CD4-positive, alpha-beta T cell treated with Interleukin-17A for 4 hours (primary cell): ENCODE measurements at regions not wholly inside any gene's neighbourhood (a gene's known extent, or its start where the extent isn't known, plus 50 kb on each side); places are given as distances from the start of the nearest gene placed in this dataset.
"Not testable (repeated sequence)": the region's sequence is repeated elsewhere in the genome, so short reads cannot be mapped to it uniquely, and the experiment has no call there.

Source experiments
- DNase-seq: peaks from one replicate; pipeline ENCODE4 v3.0.0-alpha.2; 2020; ENCODE audit warnings: mixed read lengths

DNA sequence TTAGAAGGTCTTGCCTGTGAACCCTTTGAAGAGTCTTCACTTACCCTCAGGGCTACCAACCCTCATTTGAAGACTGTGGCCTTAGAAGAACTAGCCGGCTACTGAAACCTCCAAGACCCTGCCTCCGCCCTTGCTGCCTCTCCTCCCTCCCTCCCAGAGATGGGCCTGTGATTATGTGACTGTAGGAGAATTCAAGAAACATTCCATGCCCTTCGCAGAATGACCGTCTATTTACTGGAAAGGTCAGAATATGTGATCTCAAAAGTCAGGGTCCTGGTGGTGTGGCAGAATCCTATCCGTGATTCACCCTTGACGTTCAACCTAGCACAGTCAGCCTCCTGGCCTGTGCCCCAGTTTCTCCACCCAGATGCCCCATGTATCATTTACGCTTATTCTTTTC is 109.6 kb downstream of the CTNND1 start:
- DNase-seq = no peak

DNA sequence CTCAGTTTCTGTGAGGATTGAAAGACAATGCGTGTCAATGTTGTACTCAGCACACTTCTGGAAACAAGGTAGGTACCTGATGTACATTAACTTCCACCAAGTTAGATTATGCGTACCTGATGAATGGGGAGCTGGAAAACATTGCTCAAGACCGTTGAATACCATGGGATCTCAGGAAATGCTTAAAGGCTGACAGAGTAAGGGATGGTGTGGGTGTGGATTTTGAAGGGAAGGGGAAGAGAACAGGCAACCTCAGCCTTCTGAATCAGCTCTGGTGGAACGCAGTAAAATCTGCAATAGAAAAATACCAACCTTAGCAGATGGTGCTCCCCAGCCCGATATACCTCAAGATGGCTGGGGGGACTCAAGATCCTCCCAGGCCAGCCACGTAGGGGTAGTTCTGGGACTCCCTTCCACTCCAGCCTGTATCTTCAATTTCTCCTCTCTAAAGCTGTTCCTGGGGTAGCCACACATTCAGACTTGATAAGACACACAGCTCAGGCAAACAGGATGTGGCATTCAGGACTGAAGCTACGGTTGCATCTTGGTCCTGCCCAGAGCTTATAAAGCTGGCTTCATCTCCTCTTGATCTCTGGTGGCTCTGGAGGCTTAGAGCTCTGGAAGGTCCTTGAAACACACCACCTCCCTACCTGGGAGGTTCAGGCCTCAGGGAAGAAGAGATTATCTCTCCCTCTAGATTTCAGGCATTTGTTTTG is 111.8 kb downstream of the CTNND1 start:
- DNase-seq = no peak

DNA sequence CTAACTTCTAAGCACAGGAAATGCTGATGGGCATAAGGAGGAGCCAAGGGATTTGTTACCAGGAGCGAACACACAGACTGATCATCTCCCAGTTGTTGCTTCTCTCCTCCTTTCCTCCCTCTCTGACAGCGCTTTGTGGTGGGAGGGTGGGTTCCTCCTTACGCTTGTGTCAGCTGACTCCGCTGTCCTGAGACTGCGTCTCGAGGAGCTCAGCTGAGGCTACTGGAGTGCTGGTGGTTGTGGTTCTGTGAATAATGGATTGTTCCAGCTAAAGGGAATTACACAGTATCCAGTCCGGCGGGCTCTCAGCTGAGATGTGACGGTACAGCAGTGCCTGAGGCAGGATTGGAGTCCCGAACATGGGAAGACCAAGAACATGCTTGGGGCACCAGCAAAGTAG is 113.4 kb downstream of the CTNND1 start:
- no peak for DNase-seq

DNA sequence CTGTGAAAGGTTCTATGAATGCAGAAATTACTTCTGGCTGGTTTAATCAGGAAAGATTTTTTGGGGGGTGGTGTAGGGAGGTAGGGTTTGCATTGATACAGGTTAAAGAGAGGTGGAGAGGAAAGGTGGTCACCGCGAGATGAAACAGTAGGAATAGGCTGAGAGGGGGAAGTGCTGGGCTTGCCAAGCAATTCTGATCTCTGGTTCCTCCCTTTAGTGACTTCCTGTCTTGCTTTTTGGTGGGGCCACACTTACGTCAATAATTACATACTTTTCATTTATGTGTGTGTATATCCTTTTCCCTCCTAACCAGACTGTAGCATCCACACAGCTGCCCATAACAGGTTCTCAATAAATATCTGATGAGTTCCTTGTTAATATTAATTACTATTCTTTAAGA is 120.0 kb downstream of the CTNND1 start:
- DNase-seq = no peak

DNA sequence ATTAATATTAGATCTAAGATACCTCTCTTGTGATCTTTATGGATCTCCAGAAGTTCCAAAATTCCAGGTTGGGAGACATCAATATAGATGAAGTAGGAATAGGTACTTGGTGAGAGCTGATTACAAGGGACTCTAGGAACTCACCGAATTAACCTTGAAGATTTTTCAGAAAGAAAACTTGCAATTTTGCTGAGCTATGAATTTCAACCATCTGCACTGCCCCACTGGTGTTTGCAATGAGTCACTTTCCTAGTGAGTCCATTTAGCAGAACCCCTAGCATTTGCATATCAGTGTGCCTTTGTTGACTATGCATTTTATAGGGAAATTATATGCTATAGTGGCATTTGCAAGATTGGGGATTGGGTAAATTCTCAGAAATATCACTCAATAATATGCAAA is 122.0 kb downstream of the CTNND1 start:
- DNase-seq = no peak

DNA sequence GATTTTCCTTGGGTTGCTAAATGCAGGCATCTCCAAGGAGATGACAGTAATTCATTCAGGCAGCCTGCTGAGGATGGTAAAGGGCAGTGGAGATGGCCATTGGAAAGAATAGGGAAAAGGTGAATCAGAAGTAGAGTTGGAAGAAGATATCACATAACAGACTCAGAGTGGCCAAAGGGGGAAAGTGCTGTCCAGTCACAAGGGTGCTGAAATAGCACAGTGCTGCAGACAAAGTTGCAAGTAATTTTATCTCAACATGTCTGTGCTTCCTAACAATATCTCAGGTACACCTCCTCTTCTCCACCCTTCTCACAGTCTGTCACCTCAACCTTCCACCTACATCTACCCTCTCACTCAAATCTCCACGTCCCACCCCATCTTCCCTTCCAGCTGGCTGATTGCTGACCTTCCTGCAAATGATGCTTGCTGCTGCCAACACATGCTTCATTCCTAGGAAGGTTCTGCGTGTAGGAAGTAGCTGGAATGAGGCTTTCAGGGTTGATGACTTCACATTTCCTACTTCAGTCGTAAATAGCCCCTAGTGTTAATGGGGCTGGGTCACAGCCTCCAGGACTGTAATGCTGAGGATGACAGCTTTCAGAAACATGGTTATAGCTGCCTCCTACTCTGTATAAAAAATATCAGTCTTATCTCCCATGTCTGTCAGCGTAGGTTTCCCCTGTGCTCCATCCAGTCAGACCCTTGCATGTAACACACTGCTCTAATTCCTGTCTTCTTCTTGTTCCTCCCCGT is 123.9 kb downstream of the CTNND1 start:
- no peak for DNase-seq

DNA sequence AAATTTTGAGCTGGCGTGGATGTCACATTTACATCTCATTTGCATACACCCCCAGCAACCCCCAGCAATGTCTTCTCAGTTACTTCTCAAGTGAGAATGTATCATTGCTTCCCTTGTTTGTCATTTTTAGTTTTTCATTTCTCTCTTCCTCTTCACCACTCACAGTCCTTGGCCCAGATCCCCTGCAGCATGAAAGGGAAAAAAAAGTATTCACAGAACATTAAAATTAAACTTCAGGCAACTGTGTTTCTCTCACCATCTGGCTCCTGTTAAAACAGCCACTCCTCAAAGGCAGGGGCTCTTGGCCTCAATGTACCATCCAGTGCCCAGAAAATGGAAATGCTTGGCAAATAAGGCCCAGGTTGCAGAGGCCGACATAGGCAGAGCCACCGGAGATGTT is 126.8 kb downstream of the CTNND1 start:
- DNase-seq = no peak

DNA sequence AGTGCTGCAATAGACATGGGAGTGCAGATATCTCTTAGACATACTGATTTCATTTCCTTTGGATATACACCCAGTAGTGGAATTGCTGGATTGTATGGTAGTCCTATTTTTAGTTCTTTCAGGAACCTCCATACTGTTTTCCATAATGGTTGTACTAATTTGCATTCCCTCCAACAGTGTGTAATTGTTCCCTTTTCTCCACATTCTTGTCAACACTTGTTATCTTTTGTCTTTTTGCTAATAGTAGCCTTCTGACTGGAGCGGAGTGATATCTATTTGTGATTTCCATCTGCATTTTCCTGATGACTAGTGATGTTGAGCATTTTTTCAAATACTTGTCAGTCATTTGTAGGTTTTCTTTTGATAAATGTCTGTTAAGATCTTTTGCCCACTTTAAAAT is 128.9 kb downstream of the CTNND1 start:
- DNase-seq = no peak

DNA sequence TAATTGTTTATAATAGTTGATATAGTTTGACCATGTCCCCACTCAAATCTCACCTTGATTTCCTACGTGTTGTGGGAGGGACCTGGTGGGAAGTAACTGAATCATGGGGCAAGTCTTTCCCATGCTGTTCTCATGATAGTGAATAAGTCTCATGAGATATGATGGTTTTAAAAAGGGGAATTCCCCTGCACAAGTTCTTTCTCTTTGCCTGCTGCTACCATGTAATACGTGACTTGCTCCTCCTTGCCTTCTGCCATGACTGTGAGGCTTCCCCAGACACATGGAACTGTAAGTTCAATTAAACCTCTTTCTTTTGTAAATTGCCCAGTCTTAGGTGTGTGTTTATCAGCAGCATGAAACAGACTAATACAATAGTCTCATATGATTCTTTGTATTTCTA is 130.5 kb upstream of the OR9Q1 start:
- not testable (repeated sequence) for DNase-seq

DNA sequence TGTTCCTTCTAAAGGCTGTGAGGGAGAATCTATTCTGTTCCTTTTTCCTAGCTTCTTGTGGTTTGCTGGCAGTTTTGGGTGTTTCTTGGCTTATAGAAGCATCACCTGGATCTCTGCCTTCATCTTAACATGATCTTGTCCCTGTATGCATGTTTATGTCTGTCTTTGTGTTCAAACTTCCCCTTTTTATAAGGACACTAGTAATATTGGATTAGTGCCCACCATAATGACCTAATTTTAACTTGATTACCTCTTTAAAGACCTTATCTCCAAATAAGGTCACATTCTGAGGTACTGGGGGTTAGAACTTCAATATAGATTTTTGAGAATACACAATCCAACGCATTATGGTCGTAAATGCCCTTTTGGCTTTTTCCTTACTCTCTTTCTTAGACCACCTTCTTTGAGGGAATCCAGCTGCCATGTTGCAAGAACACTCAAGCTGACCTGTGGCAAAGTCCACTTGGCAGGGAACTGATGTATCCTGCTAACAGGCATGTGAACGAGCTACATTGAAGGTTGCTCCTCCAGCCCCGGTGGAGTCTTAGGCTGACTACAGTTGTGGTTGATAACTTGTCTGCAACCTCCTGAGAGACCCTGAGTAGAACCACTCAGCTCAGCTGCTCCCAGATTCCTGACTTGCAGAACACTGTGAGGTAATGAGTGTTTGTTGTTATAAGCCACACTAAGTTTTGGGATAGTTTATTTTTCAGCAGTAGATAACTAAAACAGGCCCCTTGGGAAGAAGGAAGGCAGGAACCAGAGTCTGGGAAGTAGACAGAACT is 127.1 kb upstream of the OR9Q1 start:
- no peak for DNase-seq

DNA sequence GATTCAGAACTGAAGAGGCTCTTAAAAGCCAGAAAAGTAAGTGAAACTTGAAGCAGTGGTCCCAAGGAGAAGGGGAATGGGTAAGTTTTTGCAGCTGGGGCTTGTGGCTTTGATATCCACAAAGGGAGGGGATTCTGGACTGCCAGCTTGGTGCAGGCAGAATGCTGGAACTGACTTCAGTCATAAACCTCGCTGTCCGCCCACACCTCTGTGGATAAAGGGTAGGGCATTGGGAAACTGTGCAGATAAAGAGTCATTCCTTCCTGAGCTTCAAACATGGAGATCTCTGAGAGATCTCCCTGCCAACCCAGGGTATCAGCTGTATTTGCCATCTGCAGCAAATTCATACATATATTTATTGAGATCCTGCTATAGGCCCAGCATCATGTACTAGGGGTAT is 124.3 kb upstream of the OR9Q1 start:
- DNase-seq = no peak

DNA sequence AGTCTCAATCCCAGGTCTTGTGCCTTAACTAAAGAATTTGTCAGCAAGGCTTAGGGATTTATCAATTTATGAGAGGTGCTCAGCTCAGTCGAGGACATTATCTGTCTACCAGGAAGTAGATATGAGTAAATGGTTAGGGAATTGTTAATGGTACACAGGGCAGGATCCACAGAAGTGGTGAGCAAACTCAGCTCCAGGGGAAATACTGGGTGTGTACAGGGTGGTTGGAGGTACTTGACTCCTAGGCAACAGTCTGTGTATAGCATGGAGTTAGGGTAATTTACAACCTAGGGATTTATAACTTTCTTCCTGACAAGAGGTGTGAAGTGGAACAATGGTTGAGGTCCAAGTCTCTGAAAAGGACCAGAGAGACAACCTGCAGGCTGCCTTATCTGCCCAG is 123.4 kb upstream of the OR9Q1 start:
- no peak for DNase-seq

DNA sequence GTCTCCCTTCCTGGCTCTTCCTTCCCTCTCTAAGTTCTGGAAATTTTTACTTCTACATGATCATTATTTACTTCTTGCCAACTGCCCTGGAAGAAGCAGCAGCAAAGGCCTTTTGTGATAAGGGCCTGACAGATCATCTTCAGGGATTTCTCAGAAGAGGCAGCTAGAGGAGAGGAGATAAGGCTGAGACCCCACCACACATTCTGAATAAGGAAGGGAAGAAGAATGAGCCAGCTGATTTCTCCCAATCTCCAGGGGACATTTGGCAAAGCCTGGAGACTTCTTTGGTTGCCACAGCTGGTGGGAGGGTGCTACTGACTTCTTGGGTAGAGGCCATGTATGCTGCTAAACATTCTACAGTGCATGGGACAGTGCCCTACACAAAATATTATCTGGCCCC is 122.4 kb upstream of the OR9Q1 start:
- DNase-seq = no peak

DNA sequence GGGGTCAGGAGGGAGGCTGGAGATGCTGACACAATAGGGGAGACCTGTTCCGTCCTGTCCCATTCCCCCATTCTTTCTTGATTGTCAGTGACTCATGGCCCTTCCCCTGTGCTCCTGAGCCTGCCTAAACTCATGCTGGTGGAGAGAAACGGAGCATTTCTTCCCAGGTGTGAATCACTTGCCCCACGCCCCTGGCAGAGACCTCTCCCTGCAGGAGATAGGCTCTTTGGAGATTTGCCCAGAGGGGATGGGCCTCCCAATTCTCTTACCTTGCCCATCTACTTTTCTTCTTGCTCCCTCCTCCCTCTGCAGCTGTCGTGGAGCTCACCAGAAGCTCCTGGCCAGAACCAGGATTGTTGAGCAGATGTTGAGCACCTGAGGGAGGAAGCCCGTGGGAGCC is 121.9 kb upstream of the OR9Q1 start:
- no peak for DNase-seq

DNA sequence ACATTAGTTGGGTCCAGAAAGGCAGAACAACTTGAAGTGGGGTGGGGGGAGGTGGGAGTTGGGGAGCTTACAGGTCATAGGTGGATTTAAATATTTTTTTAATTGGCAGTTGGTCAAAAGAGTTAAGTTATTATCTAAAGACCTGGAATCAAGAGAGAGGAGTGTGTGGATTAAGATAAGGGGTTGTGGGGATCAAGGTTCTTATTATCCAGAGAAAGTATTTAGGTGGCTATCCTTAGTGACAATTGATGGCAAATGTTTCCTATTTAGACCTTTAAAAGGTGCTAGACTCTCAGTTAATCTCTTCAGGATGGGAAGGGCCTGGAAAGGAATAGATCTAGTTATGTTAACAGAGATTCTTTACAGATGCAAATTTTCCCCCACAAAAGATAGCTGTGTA is 120.7 kb upstream of the OR9Q1 start:
- DNase-seq = no peak

DNA sequence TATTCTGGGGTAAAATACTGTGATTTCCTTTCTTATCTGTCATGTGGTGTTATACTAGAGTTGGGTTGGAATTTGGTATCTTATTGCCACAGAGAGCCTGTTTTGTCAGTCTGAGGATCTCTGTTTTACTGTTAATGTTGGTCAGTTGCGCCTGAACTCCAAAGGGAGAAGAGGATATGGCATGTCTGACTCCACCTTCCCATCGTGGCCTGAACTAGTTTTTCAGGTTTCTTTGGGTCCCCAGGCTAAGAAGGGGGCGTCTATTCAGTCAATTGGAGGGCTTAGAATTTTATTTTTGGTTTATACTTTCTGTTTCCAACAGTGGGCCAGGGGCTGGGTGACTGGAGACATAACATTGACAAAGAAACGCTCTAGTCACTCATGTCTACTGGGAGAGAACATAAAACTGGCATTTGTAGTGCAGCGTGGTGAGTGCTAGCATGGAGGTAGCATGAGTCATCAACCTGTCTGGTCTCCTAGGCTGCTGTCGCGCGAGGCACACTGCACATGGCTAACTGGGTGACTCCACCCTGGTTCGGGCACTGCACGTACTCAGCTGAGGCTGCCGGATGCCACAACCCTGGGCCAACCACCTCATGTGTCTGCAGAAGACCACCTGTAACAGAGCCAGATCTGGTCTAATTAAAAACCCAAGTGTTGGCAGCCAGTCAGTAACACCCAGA is 120.1 kb upstream of the OR9Q1 start:
- peak; percentile 12 for DNase-seq

DNA sequence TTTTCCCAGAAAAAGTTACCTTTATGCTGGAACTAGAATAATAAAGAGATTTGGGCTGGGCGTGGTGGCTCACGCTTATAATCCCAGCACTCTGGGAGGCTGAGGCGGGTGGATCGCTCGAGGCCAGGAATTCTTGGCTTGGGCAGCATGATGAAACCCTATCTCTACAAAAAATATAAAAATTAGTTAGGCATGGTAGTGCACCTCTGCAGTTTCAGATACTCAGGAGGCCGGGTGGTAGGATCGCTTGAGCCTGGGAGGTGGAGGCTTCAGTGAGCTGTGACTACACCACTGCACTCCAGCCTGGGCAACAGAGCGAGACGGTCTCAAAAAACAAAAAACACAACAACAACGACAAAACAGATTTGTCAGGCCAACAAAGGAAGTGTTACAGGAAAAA is 119.3 kb upstream of the OR9Q1 start:
- no peak for DNase-seq

DNA sequence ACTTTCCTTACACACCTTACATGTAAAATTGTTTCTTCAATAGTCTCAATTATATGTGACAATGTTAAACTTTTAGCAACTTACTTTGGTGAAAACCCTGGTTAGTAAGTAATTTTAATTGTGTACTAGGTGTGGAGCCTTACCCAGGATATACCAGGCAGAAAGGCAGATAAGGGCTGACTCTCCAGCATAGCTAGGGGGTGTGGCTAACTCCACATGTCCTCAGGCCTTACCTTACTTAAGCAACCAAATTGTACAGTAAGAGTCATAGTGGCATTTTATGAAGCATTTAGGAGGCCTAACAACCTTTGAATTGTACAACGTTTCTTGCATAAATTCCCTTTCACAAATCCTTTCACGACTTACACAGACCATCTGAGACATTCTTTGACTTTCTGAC is 118.2 kb upstream of the OR9Q1 start:
- no peak for DNase-seq

DNA sequence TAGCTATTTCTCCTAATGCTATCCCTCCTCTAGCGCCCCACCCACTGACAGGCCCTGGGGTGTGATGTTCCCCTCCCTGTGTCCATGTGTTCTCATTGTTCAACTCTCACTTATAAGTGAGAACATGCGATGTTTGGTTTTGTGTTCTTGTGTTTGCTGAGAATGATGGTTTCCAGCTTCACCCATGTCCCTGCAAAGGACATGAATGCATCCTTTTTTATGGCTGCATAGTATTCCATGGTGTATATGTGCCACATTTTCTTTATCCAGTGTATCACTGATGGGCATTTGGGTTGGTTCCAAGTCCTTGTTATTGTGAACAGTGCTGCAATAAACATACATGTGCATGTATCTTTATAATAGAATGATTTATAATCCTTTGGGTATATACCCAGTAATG is 115.3 kb upstream of the OR9Q1 start:
- not testable (repeated sequence) for DNase-seq

DNA sequence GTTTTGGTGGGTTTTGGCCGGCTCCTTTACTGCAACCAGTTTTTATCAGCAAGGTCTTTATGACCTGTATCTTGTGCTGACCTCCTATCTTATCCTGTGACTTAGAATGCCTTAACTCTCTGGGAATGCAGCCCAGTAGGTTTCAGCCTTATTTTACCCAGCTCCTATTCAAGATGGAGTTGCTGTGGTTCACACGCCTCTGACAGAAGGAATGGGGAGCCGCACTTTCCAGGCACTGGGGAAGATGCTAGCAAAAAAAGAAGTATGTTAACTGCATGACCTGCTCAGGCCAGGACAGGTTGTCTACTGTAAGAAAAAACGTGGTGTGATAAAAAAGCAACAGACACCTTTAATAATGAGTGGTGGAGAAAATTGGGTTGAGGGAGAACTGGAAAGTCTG is 112.2 kb upstream of the OR9Q1 start:
- DNase-seq = not testable (repeated sequence)

DNA sequence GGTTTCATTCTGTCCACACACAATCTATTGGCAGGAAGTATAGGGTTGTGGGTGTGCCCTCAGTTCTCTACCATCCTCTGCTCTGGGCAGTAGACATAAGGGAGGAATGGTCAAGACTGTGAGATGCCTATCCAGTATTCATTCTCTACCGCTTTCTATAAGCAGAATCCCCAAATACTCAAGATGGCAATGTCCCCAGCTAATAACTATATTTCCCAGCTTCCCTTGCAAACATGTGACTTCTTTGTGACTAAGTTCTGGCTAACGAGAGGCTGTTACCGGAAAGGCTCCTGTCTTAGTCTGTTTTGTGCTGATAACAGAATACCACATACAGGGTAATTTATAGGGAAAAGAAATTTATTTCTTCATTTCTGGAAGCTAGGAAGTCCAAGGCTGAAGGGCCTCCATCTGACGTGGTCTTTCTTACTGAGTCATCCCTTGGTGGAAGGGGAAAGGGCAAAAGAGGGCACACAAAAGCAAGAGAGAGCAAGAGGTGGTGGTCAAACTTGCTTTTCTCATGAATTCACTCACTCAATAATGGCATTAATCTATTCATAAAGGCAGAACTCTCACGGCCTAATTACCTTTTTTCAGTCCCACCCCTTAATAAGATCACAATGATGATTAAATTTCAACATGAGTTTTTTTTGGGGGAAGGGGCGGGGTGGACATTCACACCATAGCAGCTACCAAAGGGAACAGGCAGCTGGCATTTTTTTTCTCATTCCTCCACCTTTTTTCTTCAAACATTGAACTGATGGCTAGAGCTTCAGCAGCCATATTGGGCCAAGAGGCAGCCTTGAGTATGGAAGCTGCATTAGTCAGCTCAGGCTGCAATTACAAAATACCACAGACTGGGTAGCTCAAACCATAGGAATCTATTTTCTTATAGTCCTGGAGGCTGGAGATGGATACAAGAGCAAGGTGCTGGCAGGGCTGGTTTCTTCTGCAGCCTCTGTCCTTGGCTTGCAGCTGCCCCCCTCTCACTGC is 109.7 kb upstream of the OR9Q1 start:
- DNase-seq = no peak

DNA sequence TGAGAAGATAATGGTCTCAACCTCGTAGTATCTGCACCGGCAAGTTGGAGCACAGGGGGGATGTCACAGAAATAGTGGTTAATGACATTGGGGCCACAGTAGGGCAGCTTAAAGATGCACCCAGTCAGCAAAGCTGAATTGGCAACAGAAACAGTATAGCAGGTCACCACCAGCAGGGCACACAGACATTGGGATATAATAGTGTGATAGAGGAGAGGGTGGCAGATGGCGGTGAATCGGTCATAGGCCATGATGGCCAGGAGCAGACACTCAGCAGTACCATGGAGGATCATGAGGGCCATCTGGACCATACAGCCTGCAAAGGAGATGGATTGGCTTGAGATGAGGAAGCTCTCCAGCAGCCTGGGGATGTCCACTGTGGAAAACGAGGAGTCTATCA is 106.0 kb upstream of the OR9Q1 start:
- no peak for DNase-seq
